Thyroid gland (tissue), 4 donors: ENCODE measurements at regions not wholly inside any gene's neighbourhood (a gene's known extent, or its start where the extent isn't known, plus 50 kb on each side); places are given as distances from the start of the nearest gene placed in this dataset.

Source experiments
- DNase-seq, 2 donors: peaks; one replicate each; pipeline ENCODE4 v3.0.0-alpha.2; 2019
- H3K27ac ChIP-seq, 3 donors: fragments of 200-600 bp; sonication (generic); 1 replicate in 2 of 3; 2 replicates in 1 of 3; pipeline ENCODE4 v1.5.1; 2016 to 2019; ENCODE audit warnings: mild to moderate bottlenecking in 1 of 3, moderate library complexity in 1 of 3
- H3K27me3 ChIP-seq: fragments of 200-600 bp; sonication (generic); one replicate; pipeline ENCODE4 v1.5.1; 2019
- H3K36me3 ChIP-seq, 2 donors: fragments of 200-600 bp; sonication (generic); one replicate each; pipeline ENCODE4 v1.5.1; 2016 to 2019
- H3K4me1 ChIP-seq, 2 donors: fragments of 200-600 bp; sonication (generic); one replicate each; pipeline ENCODE4 v1.5.1; 2017 to 2019
- H3K4me3 ChIP-seq, 3 donors: fragments of 200-600 bp; sonication (generic); replicated peaks in 1 of 3; 1 replicate in 2 of 3; 2 replicates in 1 of 3; pipeline ENCODE4 v1.5.1; 2016; ENCODE audit warnings: mild to moderate bottlenecking in 1 of 3
- H3K9me3 ChIP-seq: fragments of 200-600 bp; sonication (generic); one replicate; pipeline ENCODE4 v1.5.1; 2017
- POLR2A ChIP-seq, 2 donors: fragments of 450-650 bp; IDR thresholded peaks; one replicate each; pipeline ENCODE4 v1.6.1; 2017; ENCODE audit warnings: antibody characterized with exemption in 2 of 2, mild to moderate bottlenecking in 2 of 2, moderate library complexity in 1 of 2
- WGBS, 2 donors: methylation state at CpG; one replicate each; pipeline ENCODE4 v1.1.5; 2017; 5-methylcytosine and 5-hydroxymethylcytosine counted together
- intact Hi-C: fragments of 100-400 bp; cut with DNase I; formaldehyde crosslinking; loops from one replicate; pipeline ENCODE4 v1.15.1; 2023
- TF ChIP-seq, protein P1 (sequence below), 6 experiments: fragments of 200-600 bp in 3 of 6; fragments of 450-650 bp in 3 of 6; sonication (generic) in 3 of 6; IDR thresholded peaks; one replicate each; pipeline ENCODE4 v1.5.1; 2016 to 2019; ENCODE audit warnings: antibody characterized with exemption in 6 of 6, mild to moderate bottlenecking in 2 of 6, inconsistent platforms in 1 of 6, moderate library complexity in 1 of 6

GRCh38 chr12:25645427-25645826 lies 92.3 kb upstream of the LMNTD1 start:
- DNase-seq, result no peak
- Histone ChIP-seq H3K4me1 (peaks cover 7 to 8% of the 10 kb centered on the region in 2 donors), H3K4me3 (no peak overlapping the region), H3K36me3 (no peaks in the 10 kb centered on the region), H3K27ac (no peak overlapping the region), H3K9me3 (no peaks in the 10 kb centered on the region), H3K27me3 (no peaks in the 10 kb centered on the region)
- TF ChIP-seq POLR2A (IDR thresholded peaks at IDR 0.05), result no peak
- TF ChIP-seq, protein P1, sequence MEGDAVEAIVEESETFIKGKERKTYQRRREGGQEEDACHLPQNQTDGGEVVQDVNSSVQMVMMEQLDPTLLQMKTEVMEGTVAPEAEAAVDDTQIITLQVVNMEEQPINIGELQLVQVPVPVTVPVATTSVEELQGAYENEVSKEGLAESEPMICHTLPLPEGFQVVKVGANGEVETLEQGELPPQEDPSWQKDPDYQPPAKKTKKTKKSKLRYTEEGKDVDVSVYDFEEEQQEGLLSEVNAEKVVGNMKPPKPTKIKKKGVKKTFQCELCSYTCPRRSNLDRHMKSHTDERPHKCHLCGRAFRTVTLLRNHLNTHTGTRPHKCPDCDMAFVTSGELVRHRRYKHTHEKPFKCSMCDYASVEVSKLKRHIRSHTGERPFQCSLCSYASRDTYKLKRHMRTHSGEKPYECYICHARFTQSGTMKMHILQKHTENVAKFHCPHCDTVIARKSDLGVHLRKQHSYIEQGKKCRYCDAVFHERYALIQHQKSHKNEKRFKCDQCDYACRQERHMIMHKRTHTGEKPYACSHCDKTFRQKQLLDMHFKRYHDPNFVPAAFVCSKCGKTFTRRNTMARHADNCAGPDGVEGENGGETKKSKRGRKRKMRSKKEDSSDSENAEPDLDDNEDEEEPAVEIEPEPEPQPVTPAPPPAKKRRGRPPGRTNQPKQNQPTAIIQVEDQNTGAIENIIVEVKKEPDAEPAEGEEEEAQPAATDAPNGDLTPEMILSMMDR (IDR thresholded peaks at IDR 0.05), result no peak
- 73 to 88% methylated on average over 4 of the region's 4 CpGs for WGBS, 2 donors
- intact Hi-C loops, result no loop called here

GRCh38 chr12:25651931-25652330 lies 98.8 kb upstream of the LMNTD1 start:
- Histone ChIP-seq H3K36me3 (no peaks in the 10 kb centered on the region), H3K27ac (no peak overlapping the region), H3K27me3 (no peaks in the 10 kb centered on the region), H3K4me1 (peaks cover 7 to 8% of the 10 kb centered on the region in 2 donors), H3K9me3 (no peaks in the 10 kb centered on the region), H3K4me3 (no peak overlapping the region)
- intact Hi-C loops, result no loop called here
- no peak for DNase-seq
- WGBS, 2 donors, result 94% methylated on average over 1 of the region's 1 CpG
- TF ChIP-seq POLR2A (IDR thresholded peaks at IDR 0.05), result no peak
- TF ChIP-seq, protein P1 (IDR thresholded peaks at IDR 0.05), result no peak

- intact Hi-C loops, result no loop called here
- H3K36me3 ChIP-seq, result no peaks in the 10 kb centered on the region
- no peak for TF ChIP-seq POLR2A (IDR thresholded peaks at IDR 0.05)
- TF ChIP-seq, protein P1 (IDR thresholded peaks at IDR 0.05), result no peak
- peaks cover 7 to 8% of the 10 kb centered on the region in 2 donors for H3K4me1 ChIP-seq
- no peaks in the 10 kb centered on the region for H3K27me3 ChIP-seq
- no peaks in the 10 kb centered on the region for H3K9me3 ChIP-seq
- H3K27ac ChIP-seq, result no peak overlapping the region
- no peak for DNase-seq
- 81 to 91% methylated on average over 2 of the region's 2 CpGs for WGBS, 2 donors
- no peak overlapping the region for H3K4me3 ChIP-seq
Observed at GRCh38 chr12:25652371-25652770, 99.3 kb upstream of the LMNTD1 start.

- 73 to 77% methylated on average over 8 of the region's 8 CpGs for WGBS, 2 donors
- Histone ChIP-seq H3K4me3 (no peak overlapping the region), H3K27me3 (no peaks in the 10 kb centered on the region), H3K9me3 (no peaks in the 10 kb centered on the region), H3K27ac (no peak overlapping the region), H3K36me3 (no peaks in the 10 kb centered on the region), H3K4me1 (peaks cover 2% of the 10 kb centered on the region in 2 donors)
- intact Hi-C loops, result no loop called here
- TF ChIP-seq POLR2A (IDR thresholded peaks at IDR 0.05), result no peak
- TF ChIP-seq, protein P1 (IDR thresholded peaks at IDR 0.05), result no peak
- peak; percentile 10 to 23 for DNase-seq
Observed at GRCh38 chr12:25653487-25654175, 100.5 kb upstream of the LMNTD1 start.

- WGBS, 2 donors, result 69 to 73% methylated on average over 5 of the region's 5 CpGs
- intact Hi-C loops, result no loop called here
- no peaks in the 10 kb centered on the region for H3K27me3 ChIP-seq
- H3K4me1 ChIP-seq, result no peaks in the 10 kb centered on the region
- H3K4me3 ChIP-seq, result no peak overlapping the region
- H3K9me3 ChIP-seq, result no peaks in the 10 kb centered on the region
- no peaks in the 10 kb centered on the region for H3K36me3 ChIP-seq
- DNase-seq, result peak in 1 of 2 donors; percentile 17
- no peak overlapping the region for H3K27ac ChIP-seq
- TF ChIP-seq, protein P1 (IDR thresholded peaks at IDR 0.05), result no peak
- TF ChIP-seq POLR2A (IDR thresholded peaks at IDR 0.05), result no peak
Observed at GRCh38 chr12:25655702-25656101, 102.6 kb upstream of the LMNTD1 start.
